B cell (primary cell): ENCODE measurements at regions not wholly inside any gene's neighbourhood (a gene's known extent, or its start where the extent isn't known, plus 50 kb on each side); places are given as distances from the start of the nearest gene placed in this dataset.

Source experiments
- EZH2 ChIP-seq: IDR thresholded peaks from 2 replicates; pipeline ENCODE4 v1.6.1; 2012; ENCODE audit warnings: borderline replicate concordance, low read depth, mild to moderate bottlenecking, moderate library complexity, low read length; ENCODE audit not compliant: insufficient read depth, poor library complexity, severe bottlenecking
- TF ChIP-seq, protein P1 (sequence below): fragments of 200-600 bp; IDR thresholded peaks from one replicate; pipeline ENCODE4 v1.8.0; 2022; ENCODE audit warnings: antibody characterized with exemption, mild to moderate bottlenecking

DNA sequence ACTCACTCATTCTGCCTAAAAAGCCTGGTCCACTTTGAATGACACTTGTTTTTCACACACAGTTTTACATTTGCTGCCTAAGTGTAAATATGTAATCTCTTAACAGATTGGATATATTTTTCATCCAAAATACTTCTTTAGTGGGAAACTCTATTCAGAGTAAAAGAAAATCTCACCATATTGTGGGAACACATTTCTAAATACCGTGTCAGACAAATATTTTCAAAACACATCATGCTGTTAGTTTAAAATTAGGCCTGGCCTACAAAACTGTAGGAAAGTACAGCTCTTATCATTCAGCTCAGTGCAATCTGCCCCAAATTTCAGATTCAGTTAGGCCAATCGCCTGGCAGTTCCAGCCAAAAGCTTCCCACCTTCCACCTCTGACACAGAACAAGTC lies 849.8 kb downstream of the NXPH1 start:
- TF ChIP-seq, protein P1, sequence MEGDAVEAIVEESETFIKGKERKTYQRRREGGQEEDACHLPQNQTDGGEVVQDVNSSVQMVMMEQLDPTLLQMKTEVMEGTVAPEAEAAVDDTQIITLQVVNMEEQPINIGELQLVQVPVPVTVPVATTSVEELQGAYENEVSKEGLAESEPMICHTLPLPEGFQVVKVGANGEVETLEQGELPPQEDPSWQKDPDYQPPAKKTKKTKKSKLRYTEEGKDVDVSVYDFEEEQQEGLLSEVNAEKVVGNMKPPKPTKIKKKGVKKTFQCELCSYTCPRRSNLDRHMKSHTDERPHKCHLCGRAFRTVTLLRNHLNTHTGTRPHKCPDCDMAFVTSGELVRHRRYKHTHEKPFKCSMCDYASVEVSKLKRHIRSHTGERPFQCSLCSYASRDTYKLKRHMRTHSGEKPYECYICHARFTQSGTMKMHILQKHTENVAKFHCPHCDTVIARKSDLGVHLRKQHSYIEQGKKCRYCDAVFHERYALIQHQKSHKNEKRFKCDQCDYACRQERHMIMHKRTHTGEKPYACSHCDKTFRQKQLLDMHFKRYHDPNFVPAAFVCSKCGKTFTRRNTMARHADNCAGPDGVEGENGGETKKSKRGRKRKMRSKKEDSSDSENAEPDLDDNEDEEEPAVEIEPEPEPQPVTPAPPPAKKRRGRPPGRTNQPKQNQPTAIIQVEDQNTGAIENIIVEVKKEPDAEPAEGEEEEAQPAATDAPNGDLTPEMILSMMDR, result no peak
- no peak for TF ChIP-seq EZH2
